Gastroesophageal sphincter (tissue), 3 donors: ENCODE measurements at regions not wholly inside any gene's neighbourhood (a gene's known extent, or its start where the extent isn't known, plus 50 kb on each side); places are given as distances from the start of the nearest gene placed in this dataset.

Experiments used
- EP300 ChIP-seq: sonication (generic); formaldehyde crosslinking; IDR thresholded peaks from one replicate; pipeline ENCODE4 v1.6.1; 2017; ENCODE audit warnings: antibody characterized with exemption, mild to moderate bottlenecking
- TF ChIP-seq, protein P1 (sequence below), 4 experiments: fragments of 200-600 bp in 2 of 4; fragments of 450-650 bp in 2 of 4; sonication (generic) in 1 of 4; IDR thresholded peaks; one replicate each; pipeline ENCODE4 v1.5.1; 2017 to 2019; ENCODE audit warnings: antibody characterized with exemption in 4 of 4, mild to moderate bottlenecking in 2 of 4, moderate library complexity in 2 of 4

DNA sequence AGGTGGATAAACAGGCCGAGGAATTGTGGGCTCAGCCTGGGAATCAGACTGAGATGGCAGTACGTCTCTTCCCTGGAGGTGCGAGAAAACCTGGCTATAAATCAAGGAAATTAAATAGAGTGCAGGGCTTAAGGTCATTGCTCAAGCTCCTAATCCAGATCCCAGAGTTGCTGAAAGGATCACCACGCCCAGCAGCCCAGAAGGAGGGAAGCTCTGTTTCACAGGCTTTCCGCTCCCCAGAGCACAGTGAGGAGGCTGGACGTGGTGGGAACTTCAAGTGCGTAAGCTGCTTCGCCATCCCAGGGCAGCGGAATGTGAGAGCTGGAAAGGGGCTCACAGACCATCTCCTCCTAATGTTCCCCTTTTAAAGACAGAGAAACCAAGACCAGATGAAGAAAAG, 651.6 kb upstream of the TBX3 start:
- no peak for TF ChIP-seq EP300
- TF ChIP-seq, protein P1, sequence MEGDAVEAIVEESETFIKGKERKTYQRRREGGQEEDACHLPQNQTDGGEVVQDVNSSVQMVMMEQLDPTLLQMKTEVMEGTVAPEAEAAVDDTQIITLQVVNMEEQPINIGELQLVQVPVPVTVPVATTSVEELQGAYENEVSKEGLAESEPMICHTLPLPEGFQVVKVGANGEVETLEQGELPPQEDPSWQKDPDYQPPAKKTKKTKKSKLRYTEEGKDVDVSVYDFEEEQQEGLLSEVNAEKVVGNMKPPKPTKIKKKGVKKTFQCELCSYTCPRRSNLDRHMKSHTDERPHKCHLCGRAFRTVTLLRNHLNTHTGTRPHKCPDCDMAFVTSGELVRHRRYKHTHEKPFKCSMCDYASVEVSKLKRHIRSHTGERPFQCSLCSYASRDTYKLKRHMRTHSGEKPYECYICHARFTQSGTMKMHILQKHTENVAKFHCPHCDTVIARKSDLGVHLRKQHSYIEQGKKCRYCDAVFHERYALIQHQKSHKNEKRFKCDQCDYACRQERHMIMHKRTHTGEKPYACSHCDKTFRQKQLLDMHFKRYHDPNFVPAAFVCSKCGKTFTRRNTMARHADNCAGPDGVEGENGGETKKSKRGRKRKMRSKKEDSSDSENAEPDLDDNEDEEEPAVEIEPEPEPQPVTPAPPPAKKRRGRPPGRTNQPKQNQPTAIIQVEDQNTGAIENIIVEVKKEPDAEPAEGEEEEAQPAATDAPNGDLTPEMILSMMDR (IDR thresholded peaks at IDR 0.05) = no peak
